Left ventricle myocardium inferior (tissue), 1 donor: ENCODE measurements at regions not wholly inside any gene's neighbourhood (a gene's known extent, or its start where the extent isn't known, plus 50 kb on each side); places are given as distances from the start of the nearest gene placed in this dataset.

Source experiments
- DNase-seq: peaks from one replicate; pipeline ENCODE4 v3.0.0-alpha.2; 2020
- H3K27ac ChIP-seq: fragments of 200-600 bp; replicated peaks from 2 replicates; pipeline ENCODE4 v1.8.0; 2021
- H3K27me3 ChIP-seq: fragments of 200-600 bp; 2 replicates; pipeline ENCODE4 v1.8.0; 2021; ENCODE audit warnings: low read depth
- H3K36me3 ChIP-seq: fragments of 200-600 bp; 2 replicates; pipeline ENCODE4 v1.8.0; 2021
- H3K4me1 ChIP-seq: fragments of 200-600 bp; 2 replicates; pipeline ENCODE4 v1.8.0; 2021
- H3K4me3 ChIP-seq: fragments of 200-600 bp; 2 replicates; pipeline ENCODE4 v1.8.0; 2021; ENCODE audit warnings: mild to moderate bottlenecking, moderate library complexity
- H3K9me3 ChIP-seq: fragments of 200-600 bp; replicated peaks from 2 replicates; pipeline ENCODE4 v1.8.0; 2021
- CTCF ChIP-seq: fragments of 200-600 bp; IDR thresholded peaks from 2 replicates; pipeline ENCODE4 v1.8.0; 2021; ENCODE audit warnings: antibody characterized with exemption, mild to moderate bottlenecking, borderline replicate concordance
- intact Hi-C: fragments of 100-400 bp; cut with micrococcal nuclease; formaldehyde crosslinking; loops from one replicate; pipeline ENCODE4 v1.11.0; 2022
- donor health status: DM: no; HTN: yes; CAD: no; lungs with severe emphysema.

- no peak for DNase-seq
- Histone ChIP-seq H3K36me3 (no peaks in the 10 kb centered on the region), H3K27ac (no peak overlapping the region), H3K4me1 (peaks cover 14% of the 10 kb centered on the region), H3K27me3 (no peaks in the 10 kb centered on the region), H3K9me3 (no peaks in the 10 kb centered on the region), H3K4me3 (no peak overlapping the region)
- TF ChIP-seq CTCF = no peak
- intact Hi-C loops = no loop called here
Measured at GRCh38 chr1:60573121-60573520, 499.6 kb upstream of the C1orf87 start.

DNA sequence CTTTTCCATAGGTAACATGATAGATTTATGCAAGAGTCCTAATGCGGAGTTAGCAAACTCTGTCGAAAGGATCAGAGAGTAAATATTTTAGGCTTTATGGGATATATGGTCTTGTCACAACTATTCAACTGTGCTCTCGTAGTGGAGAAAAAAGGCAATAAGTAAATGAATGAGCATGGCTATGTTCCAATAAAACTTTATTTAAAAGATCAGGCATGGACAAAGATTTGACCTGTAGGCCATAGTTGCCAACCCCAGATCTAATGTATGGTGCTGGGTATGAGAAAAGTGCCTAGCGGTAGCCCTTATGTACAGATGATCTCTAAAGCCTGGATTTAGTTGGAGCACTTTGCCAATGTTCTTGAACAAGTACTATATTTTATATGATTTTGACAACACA lies 498.8 kb upstream of the C1orf87 start:
- H3K27ac ChIP-seq = no peak overlapping the region
- H3K4me1 ChIP-seq = peaks cover 14% of the 10 kb centered on the region
- intact Hi-C loops = no loop called here
- H3K9me3 ChIP-seq = no peaks in the 10 kb centered on the region
- no peaks in the 10 kb centered on the region for H3K27me3 ChIP-seq
- no peak for TF ChIP-seq CTCF
- H3K4me3 ChIP-seq = no peak overlapping the region
- H3K36me3 ChIP-seq = no peaks in the 10 kb centered on the region
- no peak for DNase-seq

- DNase-seq = no peak
- intact Hi-C loops = no loop called here
- H3K4me3 ChIP-seq = no peak overlapping the region
- H3K9me3 ChIP-seq = no peaks in the 10 kb centered on the region
- peaks cover 14% of the 10 kb centered on the region for H3K4me1 ChIP-seq
- H3K27me3 ChIP-seq = no peaks in the 10 kb centered on the region
- TF ChIP-seq CTCF = no peak
- H3K27ac ChIP-seq = no peak overlapping the region
- H3K36me3 ChIP-seq = no peaks in the 10 kb centered on the region
Measured at GRCh38 chr1:60571811-60572210, 498.2 kb upstream of the C1orf87 start.

GRCh38 chr1:60569189-60569588 lies 495.6 kb upstream of the C1orf87 start:
- no peaks in the 10 kb centered on the region for H3K36me3 ChIP-seq
- H3K27ac ChIP-seq = no peak overlapping the region
- H3K27me3 ChIP-seq = no peaks in the 10 kb centered on the region
- intact Hi-C loops = no loop called here
- H3K9me3 ChIP-seq = no peaks in the 10 kb centered on the region
- H3K4me3 ChIP-seq = no peak overlapping the region
- H3K4me1 ChIP-seq = peaks cover 20% of the 10 kb centered on the region
- no peak for TF ChIP-seq CTCF
- no peak for DNase-seq

- DNase-seq = no peak
- Histone ChIP-seq H3K4me1 (peaks cover 5% of the 10 kb centered on the region), H3K4me3 (no peak overlapping the region), H3K27me3 (no peaks in the 10 kb centered on the region), H3K36me3 (no peaks in the 10 kb centered on the region), H3K9me3 (no peaks in the 10 kb centered on the region), H3K27ac (no peak overlapping the region)
- intact Hi-C loops = no loop called here
- TF ChIP-seq CTCF = no peak
Measured at GRCh38 chr1:60567256-60567655, 493.7 kb upstream of the C1orf87 start.
